GM23338 (cell line): ENCODE measurements at regions not wholly inside any gene's neighbourhood (a gene's known extent, or its start where the extent isn't known, plus 50 kb on each side); places are given as distances from the start of the nearest gene placed in this dataset.

Source experiments
- ATAC-seq: fragments of 200-7000 bp; cut with Tn5 transposase; 3 replicates; pipeline ENCODE4 v1.9.1; 2020
- DNase-seq: peaks from one replicate; pipeline ENCODE4 v3.0.0-alpha.2; 2015; ENCODE audit warnings: low spot score
- H2AFZ ChIP-seq: fragments of 200-600 bp; sonication (generic); 2 replicates; pipeline ENCODE4 v1.8.0; 2016; ENCODE audit warnings: antibody characterized with exemption, mild to moderate bottlenecking, moderate library complexity
- H3F3A ChIP-seq: fragments of 200-600 bp; sonication (generic); replicated peaks from 2 replicates; pipeline ENCODE4 v1.8.0; 2017; ENCODE audit warnings: antibody characterized with exemption, mixed run types, low read depth
- H3K27ac ChIP-seq: fragments of 200-600 bp; sonication (generic); 2 replicates; pipeline ENCODE4 v1.6.1; 2016; ENCODE audit warnings: low read depth
- H3K27me3 ChIP-seq: fragments of 200-600 bp; sonication (generic); 2 replicates; pipeline ENCODE4 v1.8.0; 2016; ENCODE audit warnings: mild to moderate bottlenecking, mixed run types, moderate library complexity; ENCODE audit not compliant: insufficient read depth
- H3K36me3 ChIP-seq: fragments of 200-600 bp; sonication (generic); 2 replicates; pipeline ENCODE4 v1.8.0; 2016; ENCODE audit warnings: mild to moderate bottlenecking; ENCODE audit not compliant: insufficient read depth
- H3K4me1 ChIP-seq: fragments of 200-600 bp; sonication (generic); 2 replicates; pipeline ENCODE4 v1.8.0; 2016; ENCODE audit warnings: mild to moderate bottlenecking, moderate library complexity; ENCODE audit not compliant: insufficient read depth
- H3K4me2 ChIP-seq: fragments of 200-600 bp; sonication (generic); 2 replicates; pipeline ENCODE4 v1.7.1; 2017; ENCODE audit warnings: mixed run types
- H3K4me3 ChIP-seq: fragments of 200-600 bp; sonication (generic); 2 replicates; pipeline ENCODE4 v1.6.1; 2016; ENCODE audit warnings: mixed run types
- H3K79me2 ChIP-seq: fragments of 200-600 bp; sonication (generic); replicated peaks from 2 replicates; pipeline ENCODE4 v1.8.0; 2017; ENCODE audit warnings: mild to moderate bottlenecking; ENCODE audit not compliant: insufficient read depth
- H3K9me2 ChIP-seq: fragments of 200-600 bp; sonication (generic); 2 replicates; pipeline ENCODE4 v1.8.0; 2017; ENCODE audit not compliant: insufficient read depth
- H4K20me1 ChIP-seq: fragments of 200-600 bp; sonication (generic); replicated peaks from 2 replicates; pipeline ENCODE4 v1.8.0; 2017; ENCODE audit warnings: mild to moderate bottlenecking; ENCODE audit not compliant: insufficient read depth
- H3K27ac Mint-ChIP-seq: 2 replicates; pipeline ENCODE4 v1.8.0; 2020; ENCODE audit warnings: inconsistent platforms, mild to moderate bottlenecking, moderate library complexity, mixed read lengths
- H3K27me3 Mint-ChIP-seq: 3 replicates; pipeline ENCODE4 v1.8.0; 2022; ENCODE audit warnings: low read depth, mild to moderate bottlenecking, moderate library complexity, mixed read lengths, inconsistent platforms; ENCODE audit not compliant: insufficient read depth, poor library complexity
- H3K36me3 Mint-ChIP-seq: 3 replicates; pipeline ENCODE4 v1.8.0; 2021; ENCODE audit warnings: low read depth, mild to moderate bottlenecking, inconsistent platforms, moderate library complexity, mixed read lengths
- H3K4me1 Mint-ChIP-seq: 3 replicates; pipeline ENCODE4 v1.8.0; 2020; ENCODE audit warnings: mild to moderate bottlenecking, inconsistent platforms, mixed read lengths
- H3K4me3 Mint-ChIP-seq: 3 replicates; pipeline ENCODE4 v1.8.0; 2021; ENCODE audit warnings: moderate library complexity, mild to moderate bottlenecking, inconsistent platforms, mixed read lengths
- H3K9me3 Mint-ChIP-seq: 3 replicates; pipeline ENCODE4 v1.8.0; 2020; ENCODE audit warnings: moderate library complexity, mild to moderate bottlenecking, inconsistent platforms, mixed read lengths
- CREB1 ChIP-seq: fragments of 250-450 bp; sonication (Bioruptor Pico); IDR thresholded peaks from 2 replicates; pipeline ENCODE4 v1.5.0; 2020; ENCODE audit warnings: low read depth, mild to moderate bottlenecking, moderate library complexity
- EZH2 ChIP-seq: fragments of 200-600 bp; sonication (generic); IDR thresholded peaks from one replicate; pipeline ENCODE4 v1.8.0; 2017; ENCODE audit warnings: antibody characterized with exemption, mild to moderate bottlenecking, low read depth; ENCODE audit not compliant: unreplicated experiment
- NANOG ChIP-seq: IDR thresholded peaks from 2 replicates; pipeline ENCODE4 v1.6.1; 2016; ENCODE audit warnings: antibody characterized with exemption, borderline replicate concordance
- ZNF331 ChIP-seq: fragments of 250-450 bp; sonication (Bioruptor Pico); IDR thresholded peaks from 2 replicates; pipeline ENCODE4 v1.5.0; 2020; ENCODE audit warnings: low read depth, mild to moderate bottlenecking, moderate library complexity
- TF ChIP-seq, protein P1 (sequence below), 2 experiments: fragments of 200-600 bp in 1 of 2; sonication (generic) in 1 of 2; conservative IDR thresholded peaks; 2 replicates each; pipeline versions ENCODE4 v1.5.1 to v1.6.1; 2016 to 2017; ENCODE audit warnings: antibody characterized with exemption in 2 of 2, low read depth in 2 of 2, mild to moderate bottlenecking in 2 of 2, moderate library complexity in 1 of 2
- TF ChIP-seq, protein P2 (sequence below): IDR thresholded peaks from one replicate; pipeline ENCODE4 v1.6.1; 2018; ENCODE audit warnings: antibody characterized with exemption; ENCODE audit not compliant: unreplicated experiment
- TF ChIP-seq, protein P3 (sequence below): fragments of 250-450 bp; sonication (Bioruptor Pico); IDR thresholded peaks from 2 replicates; pipeline ENCODE4 v1.5.0; 2020; ENCODE audit warnings: mild to moderate bottlenecking, moderate library complexity

DNA sequence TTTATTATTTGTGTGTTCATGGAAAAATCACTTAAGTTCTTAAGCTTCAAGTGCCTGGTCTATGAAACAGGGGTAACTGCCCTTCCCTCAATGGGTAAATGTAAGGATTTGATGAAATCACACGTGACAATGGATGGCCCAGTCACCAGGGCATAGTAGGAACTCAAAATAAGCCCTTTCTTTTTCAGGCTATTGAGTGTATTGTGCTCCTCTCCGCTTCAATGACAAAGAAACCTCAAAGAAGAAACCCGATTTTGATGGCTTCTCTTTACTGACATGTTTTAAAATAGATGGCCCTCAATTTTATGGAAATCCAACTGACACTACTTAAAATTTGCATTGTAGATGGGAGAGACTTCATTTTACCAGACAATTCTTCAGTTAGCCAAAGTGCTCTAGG lies 543.5 kb downstream of the OMA1 start:
- Mint-ChIP-seq H3K36me3 (0 out of 3 replicates have a peak, but pooled peaks cover under 1% of the 10 kb centered on the region), H3K27ac (peak overlapping the region; percentile 20; the same call in 1 of the 2 replicates), H3K27me3 (no peaks in the 10 kb centered on the region), H3K9me3 (no peaks in the 10 kb centered on the region), H3K4me1 (peaks cover 69% of the 10 kb centered on the region), H3K4me3 (no peak overlapping the region)
- Histone ChIP-seq H4K20me1 (no peaks in the 10 kb centered on the region), H3K4me3 (no peak overlapping the region), H3F3A (peaks cover 10% of the 10 kb centered on the region), H3K27me3 (no peaks in the 10 kb centered on the region), H3K4me1 (peaks cover 63% of the 10 kb centered on the region), H3K27ac (peak overlapping the region; percentile 86), H3K36me3 (no peaks in the 10 kb centered on the region), H3K9me2 (no peaks in the 10 kb centered on the region), H2AFZ (no peak overlapping the region), H3K4me2 (peak overlapping the region; percentile 19; the same call in 1 of the 2 replicates), H3K79me2 (no peaks in the 10 kb centered on the region)
- TF ChIP-seq ZNF331 (CRISPR knock-in tag) (no peak), NANOG (peak; percentile 98), CREB1 (no peak), EZH2 (no peak)
- TF ChIP-seq, protein P1, sequence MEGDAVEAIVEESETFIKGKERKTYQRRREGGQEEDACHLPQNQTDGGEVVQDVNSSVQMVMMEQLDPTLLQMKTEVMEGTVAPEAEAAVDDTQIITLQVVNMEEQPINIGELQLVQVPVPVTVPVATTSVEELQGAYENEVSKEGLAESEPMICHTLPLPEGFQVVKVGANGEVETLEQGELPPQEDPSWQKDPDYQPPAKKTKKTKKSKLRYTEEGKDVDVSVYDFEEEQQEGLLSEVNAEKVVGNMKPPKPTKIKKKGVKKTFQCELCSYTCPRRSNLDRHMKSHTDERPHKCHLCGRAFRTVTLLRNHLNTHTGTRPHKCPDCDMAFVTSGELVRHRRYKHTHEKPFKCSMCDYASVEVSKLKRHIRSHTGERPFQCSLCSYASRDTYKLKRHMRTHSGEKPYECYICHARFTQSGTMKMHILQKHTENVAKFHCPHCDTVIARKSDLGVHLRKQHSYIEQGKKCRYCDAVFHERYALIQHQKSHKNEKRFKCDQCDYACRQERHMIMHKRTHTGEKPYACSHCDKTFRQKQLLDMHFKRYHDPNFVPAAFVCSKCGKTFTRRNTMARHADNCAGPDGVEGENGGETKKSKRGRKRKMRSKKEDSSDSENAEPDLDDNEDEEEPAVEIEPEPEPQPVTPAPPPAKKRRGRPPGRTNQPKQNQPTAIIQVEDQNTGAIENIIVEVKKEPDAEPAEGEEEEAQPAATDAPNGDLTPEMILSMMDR (conservative IDR thresholded peaks at IDR 0.05; ENCODE audit: low read depth in 2 of 2), result no peak
- TF ChIP-seq, protein P2, sequence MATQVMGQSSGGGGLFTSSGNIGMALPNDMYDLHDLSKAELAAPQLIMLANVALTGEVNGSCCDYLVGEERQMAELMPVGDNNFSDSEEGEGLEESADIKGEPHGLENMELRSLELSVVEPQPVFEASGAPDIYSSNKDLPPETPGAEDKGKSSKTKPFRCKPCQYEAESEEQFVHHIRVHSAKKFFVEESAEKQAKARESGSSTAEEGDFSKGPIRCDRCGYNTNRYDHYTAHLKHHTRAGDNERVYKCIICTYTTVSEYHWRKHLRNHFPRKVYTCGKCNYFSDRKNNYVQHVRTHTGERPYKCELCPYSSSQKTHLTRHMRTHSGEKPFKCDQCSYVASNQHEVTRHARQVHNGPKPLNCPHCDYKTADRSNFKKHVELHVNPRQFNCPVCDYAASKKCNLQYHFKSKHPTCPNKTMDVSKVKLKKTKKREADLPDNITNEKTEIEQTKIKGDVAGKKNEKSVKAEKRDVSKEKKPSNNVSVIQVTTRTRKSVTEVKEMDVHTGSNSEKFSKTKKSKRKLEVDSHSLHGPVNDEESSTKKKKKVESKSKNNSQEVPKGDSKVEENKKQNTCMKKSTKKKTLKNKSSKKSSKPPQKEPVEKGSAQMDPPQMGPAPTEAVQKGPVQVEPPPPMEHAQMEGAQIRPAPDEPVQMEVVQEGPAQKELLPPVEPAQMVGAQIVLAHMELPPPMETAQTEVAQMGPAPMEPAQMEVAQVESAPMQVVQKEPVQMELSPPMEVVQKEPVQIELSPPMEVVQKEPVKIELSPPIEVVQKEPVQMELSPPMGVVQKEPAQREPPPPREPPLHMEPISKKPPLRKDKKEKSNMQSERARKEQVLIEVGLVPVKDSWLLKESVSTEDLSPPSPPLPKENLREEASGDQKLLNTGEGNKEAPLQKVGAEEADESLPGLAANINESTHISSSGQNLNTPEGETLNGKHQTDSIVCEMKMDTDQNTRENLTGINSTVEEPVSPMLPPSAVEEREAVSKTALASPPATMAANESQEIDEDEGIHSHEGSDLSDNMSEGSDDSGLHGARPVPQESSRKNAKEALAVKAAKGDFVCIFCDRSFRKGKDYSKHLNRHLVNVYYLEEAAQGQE, result no peak
- TF ChIP-seq, protein P3, sequence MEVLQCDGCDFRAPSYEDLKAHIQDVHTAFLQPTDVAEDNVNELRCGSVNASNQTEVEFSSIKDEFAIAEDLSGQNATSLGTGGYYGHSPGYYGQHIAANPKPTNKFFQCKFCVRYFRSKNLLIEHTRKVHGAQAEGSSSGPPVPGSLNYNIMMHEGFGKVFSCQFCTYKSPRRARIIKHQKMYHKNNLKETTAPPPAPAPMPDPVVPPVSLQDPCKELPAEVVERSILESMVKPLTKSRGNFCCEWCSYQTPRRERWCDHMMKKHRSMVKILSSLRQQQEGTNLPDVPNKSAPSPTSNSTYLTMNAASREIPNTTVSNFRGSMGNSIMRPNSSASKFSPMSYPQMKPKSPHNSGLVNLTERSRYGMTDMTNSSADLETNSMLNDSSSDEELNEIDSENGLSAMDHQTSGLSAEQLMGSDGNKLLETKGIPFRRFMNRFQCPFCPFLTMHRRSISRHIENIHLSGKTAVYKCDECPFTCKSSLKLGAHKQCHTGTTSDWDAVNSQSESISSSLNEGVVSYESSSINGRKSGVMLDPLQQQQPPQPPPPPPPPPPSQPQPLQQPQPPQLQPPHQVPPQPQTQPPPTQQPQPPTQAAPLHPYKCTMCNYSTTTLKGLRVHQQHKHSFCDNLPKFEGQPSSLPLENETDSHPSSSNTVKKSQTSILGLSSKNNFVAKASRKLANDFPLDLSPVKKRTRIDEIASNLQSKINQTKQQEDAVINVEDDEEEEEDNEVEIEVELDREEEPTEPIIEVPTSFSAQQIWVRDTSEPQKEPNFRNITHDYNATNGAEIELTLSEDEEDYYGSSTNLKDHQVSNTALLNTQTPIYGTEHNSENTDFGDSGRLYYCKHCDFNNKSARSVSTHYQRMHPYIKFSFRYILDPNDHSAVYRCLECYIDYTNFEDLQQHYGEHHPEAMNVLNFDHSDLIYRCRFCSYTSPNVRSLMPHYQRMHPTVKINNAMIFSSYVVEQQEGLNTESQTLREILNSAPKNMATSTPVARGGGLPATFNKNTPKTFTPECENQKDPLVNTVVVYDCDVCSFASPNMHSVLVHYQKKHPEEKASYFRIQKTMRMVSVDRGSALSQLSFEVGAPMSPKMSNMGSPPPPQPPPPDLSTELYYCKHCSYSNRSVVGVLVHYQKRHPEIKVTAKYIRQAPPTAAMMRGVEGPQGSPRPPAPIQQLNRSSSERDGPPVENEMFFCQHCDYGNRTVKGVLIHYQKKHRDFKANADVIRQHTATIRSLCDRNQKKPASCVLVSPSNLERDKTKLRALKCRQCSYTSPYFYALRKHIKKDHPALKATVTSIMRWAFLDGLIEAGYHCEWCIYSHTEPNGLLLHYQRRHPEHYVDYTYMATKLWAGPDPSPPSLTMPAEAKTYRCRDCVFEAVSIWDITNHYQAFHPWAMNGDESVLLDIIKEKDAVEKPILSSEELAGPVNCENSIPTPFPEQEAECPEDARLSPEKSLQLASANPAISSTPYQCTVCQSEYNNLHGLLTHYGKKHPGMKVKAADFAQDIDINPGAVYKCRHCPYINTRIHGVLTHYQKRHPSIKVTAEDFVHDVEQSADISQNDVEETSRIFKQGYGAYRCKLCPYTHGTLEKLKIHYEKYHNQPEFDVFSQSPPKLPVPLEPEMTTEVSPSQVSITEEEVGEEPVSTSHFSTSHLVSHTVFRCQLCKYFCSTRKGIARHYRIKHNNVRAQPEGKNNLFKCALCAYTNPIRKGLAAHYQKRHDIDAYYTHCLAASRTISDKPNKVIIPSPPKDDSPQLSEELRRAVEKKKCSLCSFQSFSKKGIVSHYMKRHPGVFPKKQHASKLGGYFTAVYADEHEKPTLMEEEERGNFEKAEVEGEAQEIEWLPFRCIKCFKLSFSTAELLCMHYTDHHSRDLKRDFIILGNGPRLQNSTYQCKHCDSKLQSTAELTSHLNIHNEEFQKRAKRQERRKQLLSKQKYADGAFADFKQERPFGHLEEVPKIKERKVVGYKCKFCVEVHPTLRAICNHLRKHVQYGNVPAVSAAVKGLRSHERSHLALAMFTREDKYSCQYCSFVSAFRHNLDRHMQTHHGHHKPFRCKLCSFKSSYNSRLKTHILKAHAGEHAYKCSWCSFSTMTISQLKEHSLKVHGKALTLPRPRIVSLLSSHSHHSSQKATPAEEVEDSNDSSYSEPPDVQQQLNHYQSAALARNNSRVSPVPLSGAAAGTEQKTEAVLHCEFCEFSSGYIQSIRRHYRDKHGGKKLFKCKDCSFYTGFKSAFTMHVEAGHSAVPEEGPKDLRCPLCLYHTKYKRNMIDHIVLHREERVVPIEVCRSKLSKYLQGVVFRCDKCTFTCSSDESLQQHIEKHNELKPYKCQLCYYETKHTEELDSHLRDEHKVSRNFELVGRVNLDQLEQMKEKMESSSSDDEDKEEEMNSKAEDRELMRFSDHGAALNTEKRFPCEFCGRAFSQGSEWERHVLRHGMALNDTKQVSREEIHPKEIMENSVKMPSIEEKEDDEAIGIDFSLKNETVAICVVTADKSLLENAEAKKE (CRISPR knock-in tag), result peak; percentile 22; the same call in 1 of the 2 replicates
- ATAC-seq (peak; percentile 40), DNase-seq (peak; percentile 67)
